Lung (tissue), 11 donors: ENCODE measurements at regions not wholly inside any gene's neighbourhood (a gene's known extent, or its start where the extent isn't known, plus 50 kb on each side); places are given as distances from the start of the nearest gene placed in this dataset.
A peak's percentile ranks its signal among the peaks of the same experiment; 100 is the strongest.

Source experiments
- ATAC-seq: fragments of 200-7000 bp; cut with Tn5 transposase; one replicate; pipeline ENCODE4 v1.9.1; 2020; ENCODE audit warnings: moderate number of reproducible peaks; ENCODE audit not compliant: insufficient read depth, low FRiP score
- DNase-seq, 3 donors: peaks; one replicate each; pipeline ENCODE4 v3.0.0-alpha.2; 2013 to 2017
- H3K27ac ChIP-seq, 2 donors: one replicate each; pipeline ENCODE4 v1.5.1; 2013; ENCODE audit warnings: mild to moderate bottlenecking in 2 of 2, moderate library complexity in 2 of 2, control low read depth in 1 of 2, inconsistent platforms in 1 of 2, low read depth in 1 of 2, low read length in 1 of 2
- H3K27me3 ChIP-seq, 3 donors: one replicate each; pipeline ENCODE4 v1.5.1; 2013; ENCODE audit warnings: low read length in 2 of 3; ENCODE audit not compliant: control insufficient read depth in 3 of 3, insufficient read depth in 3 of 3
- H3K36me3 ChIP-seq, 4 donors: one replicate each; pipeline ENCODE4 v1.5.1; 2013; ENCODE audit warnings: low read length in 4 of 4, mild to moderate bottlenecking in 1 of 4, moderate library complexity in 1 of 4; ENCODE audit not compliant: control insufficient read depth in 4 of 4, insufficient read depth in 4 of 4
- H3K4me1 ChIP-seq, 5 donors: one replicate each; pipeline ENCODE4 v1.5.1; 2013; ENCODE audit warnings: low read length in 5 of 5, mild to moderate bottlenecking in 2 of 5, moderate library complexity in 1 of 5; ENCODE audit not compliant: control insufficient read depth in 5 of 5, insufficient read depth in 5 of 5
- H3K4me3 ChIP-seq: one replicate; pipeline ENCODE4 v1.5.1; 2013; ENCODE audit warnings: mild to moderate bottlenecking, control low read depth, moderate library complexity
- H3K9ac ChIP-seq, 2 donors: one replicate each; pipeline ENCODE4 v1.5.1; 2013; ENCODE audit warnings: low read length in 2 of 2, control low read depth in 1 of 2; ENCODE audit not compliant: insufficient read depth in 1 of 2
- H3K9me3 ChIP-seq, 4 donors: one replicate each; pipeline ENCODE4 v1.5.1; 2013; ENCODE audit warnings: low read length in 3 of 4, mild to moderate bottlenecking in 1 of 4, moderate library complexity in 1 of 4; ENCODE audit not compliant: control insufficient read depth in 4 of 4, insufficient read depth in 3 of 4
- WGBS, 2 donors: extraction: QIAGEN DNeasy Blood & Tissue Kit; methylation state at CpG; one replicate each; pipeline ENCODE4 v1.1.7; 2013; 5-methylcytosine and 5-hydroxymethylcytosine counted together
- TF ChIP-seq, protein P1 (sequence below): IDR thresholded peaks from 2 replicates; pipeline ENCODE4 v1.5.1; 2012; ENCODE audit warnings: mild to moderate bottlenecking; ENCODE audit errors: control extremely low read depth, extremely low read depth
- donor health status: control.
- donor health status: control.
- donor health status: Bipolar disorder and iron deficiency.
- donor health status: healthy.
- donor health status: DM: yes; HTN: yes; CAD: no.

DNA sequence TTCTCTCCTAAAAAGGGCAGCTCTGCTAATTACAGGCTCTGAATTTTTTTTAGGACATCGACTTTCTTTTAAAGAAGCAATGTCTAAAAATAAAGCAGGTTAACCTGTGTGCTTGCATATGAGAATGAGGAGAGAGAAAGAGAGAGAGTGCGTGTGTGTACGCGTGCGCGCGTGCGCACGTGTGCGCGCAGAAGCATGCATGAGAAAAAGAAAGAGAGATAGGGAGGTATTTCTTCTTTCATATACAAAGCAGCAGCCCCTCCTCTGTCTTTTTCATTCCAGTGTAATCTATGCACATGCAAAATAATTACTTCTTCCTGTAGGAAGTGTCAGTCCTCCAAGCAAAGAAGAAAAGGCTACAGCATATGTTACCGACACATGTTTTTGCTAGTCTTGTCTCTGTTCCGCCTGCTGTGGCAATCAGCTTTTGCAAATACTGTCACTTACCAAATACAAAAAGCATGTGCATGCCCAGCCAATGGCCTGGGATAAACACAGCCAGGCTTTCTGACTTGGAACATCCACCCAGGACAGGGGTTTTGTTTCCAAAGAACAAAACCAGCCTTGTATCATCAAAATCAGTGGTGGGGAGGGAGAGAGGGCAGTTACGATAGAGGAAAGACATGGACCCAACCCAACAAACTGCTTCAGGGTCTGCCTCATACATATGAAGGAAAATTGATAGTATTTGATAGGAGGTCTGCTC, 252.3 kb upstream of the SLC24A2 start:
- H3K4me3 ChIP-seq, result no peak overlapping the region
- DNase-seq (peak; percentile 39 to 61 (median 46)), ATAC-seq (no peak)
- H3K36me3 ChIP-seq, result no peaks in the 10 kb centered on the region
- H3K27ac ChIP-seq, result no peak overlapping the region
- H3K4me1 ChIP-seq, result peaks cover 0 to 16% (median 8%) of the 10 kb centered on the region in 5 donors
- H3K27me3 ChIP-seq, result no peaks in the 10 kb centered on the region
- TF ChIP-seq, protein P1, sequence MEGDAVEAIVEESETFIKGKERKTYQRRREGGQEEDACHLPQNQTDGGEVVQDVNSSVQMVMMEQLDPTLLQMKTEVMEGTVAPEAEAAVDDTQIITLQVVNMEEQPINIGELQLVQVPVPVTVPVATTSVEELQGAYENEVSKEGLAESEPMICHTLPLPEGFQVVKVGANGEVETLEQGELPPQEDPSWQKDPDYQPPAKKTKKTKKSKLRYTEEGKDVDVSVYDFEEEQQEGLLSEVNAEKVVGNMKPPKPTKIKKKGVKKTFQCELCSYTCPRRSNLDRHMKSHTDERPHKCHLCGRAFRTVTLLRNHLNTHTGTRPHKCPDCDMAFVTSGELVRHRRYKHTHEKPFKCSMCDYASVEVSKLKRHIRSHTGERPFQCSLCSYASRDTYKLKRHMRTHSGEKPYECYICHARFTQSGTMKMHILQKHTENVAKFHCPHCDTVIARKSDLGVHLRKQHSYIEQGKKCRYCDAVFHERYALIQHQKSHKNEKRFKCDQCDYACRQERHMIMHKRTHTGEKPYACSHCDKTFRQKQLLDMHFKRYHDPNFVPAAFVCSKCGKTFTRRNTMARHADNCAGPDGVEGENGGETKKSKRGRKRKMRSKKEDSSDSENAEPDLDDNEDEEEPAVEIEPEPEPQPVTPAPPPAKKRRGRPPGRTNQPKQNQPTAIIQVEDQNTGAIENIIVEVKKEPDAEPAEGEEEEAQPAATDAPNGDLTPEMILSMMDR, result no peak
- H3K9me3 ChIP-seq, result no peaks in the 10 kb centered on the region
- WGBS, 2 donors, result 68 to 80% methylated on average over 14 of the region's 14 CpGs
- H3K9ac ChIP-seq, result no peak overlapping the region

DNA sequence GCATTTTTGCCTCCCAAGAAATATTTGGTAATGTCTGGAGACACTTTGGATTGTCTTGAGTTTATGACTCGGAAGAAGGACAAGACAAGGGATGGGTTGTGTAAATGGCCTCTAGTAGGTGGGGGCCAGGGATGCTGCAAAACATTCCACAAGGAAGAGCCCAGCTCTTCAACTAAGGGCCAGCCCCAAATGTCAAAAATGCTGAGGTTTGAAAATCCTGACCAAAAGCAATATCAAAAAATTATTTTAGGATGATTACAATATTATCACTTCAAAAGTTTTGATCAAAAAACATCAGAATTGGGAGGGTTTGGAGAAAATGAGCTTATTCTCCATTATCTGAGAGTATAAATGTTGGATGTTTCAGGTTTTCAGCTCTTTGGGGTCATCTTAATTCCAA, 248.9 kb upstream of the SLC24A2 start:
- peaks cover 0 to 2% (median 0%) of the 10 kb centered on the region in 4 donors for H3K9me3 ChIP-seq
- H3K27me3 ChIP-seq, result no peaks in the 10 kb centered on the region
- H3K27ac ChIP-seq, result no peak overlapping the region
- H3K4me1 ChIP-seq, result peaks cover 0 to 16% (median 8%) of the 10 kb centered on the region in 5 donors
- no peak for DNase-seq
- no peak overlapping the region for H3K4me3 ChIP-seq
- WGBS, 2 donors, result 95 to 100% methylated on average over 1 of the region's 1 CpG
- no peak for ATAC-seq
- TF ChIP-seq, protein P1, result no peak
- no peak overlapping the region for H3K9ac ChIP-seq
- H3K36me3 ChIP-seq, result no peaks in the 10 kb centered on the region

DNA sequence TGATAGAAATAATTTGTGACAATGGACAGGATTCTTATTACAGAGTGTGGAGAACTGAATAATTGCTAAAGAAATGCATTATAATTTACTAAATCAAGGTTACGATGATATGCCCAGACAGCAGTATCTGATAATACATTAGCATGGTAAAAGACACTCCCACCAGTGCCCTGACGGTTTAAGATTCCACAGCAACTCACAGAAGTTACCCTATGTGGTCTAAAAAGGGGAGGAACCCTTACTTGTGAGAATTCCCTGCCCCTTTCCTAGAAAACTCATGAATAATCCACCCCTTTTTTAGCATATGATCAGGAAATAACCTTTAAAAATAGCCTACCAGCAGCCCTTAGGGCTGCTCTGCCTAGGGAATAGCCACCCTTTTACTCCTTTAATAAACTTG, 244.7 kb upstream of the SLC24A2 start:
- Histone ChIP-seq H3K27ac (no peak overlapping the region), H3K27me3 (no peaks in the 10 kb centered on the region), H3K4me3 (no peak overlapping the region), H3K9me3 (peaks cover 0 to 2% (median 0%) of the 10 kb centered on the region in 4 donors), H3K36me3 (no peaks in the 10 kb centered on the region), H3K4me1 (peaks cover 0 to 6% (median 0%) of the 10 kb centered on the region in 5 donors), H3K9ac (no peak overlapping the region)
- TF ChIP-seq, protein P1, result no peak
- ATAC-seq (no peak), DNase-seq (no peak)
- 88 to 91% methylated on average over 2 of the region's 2 CpGs for WGBS, 2 donors
